ENCODE measurements at regions not wholly inside any gene's neighbourhood (a gene's known extent, or its start where the extent isn't known, plus 50 kb on each side); places are given as distances from the start of the nearest gene placed in this dataset.

GRCh38 chr13:111420113-111420876, 99.9 kb downstream of the TEX29 start:
- no peaks in the 10 kb centered on the region for H3K36me3 ChIP-seq
- H3K4me1 ChIP-seq: no peaks in the 10 kb centered on the region
- WGBS, 5 donors: 82 to 90% (median 87%) methylated on average over 19 to 20 of the region's 20 CpGs
- no peak overlapping the region for H3K27ac ChIP-seq
- DNase-seq: no peak
- no peak overlapping the region for H3K4me3 ChIP-seq
- intact Hi-C loops (cut with DNase I; ENCODE audit: low total_unique reads): no loop called here
- peaks cover 0 to 13% (median 0%) of the 10 kb centered on the region in 7 donors for H3K27me3 ChIP-seq (replicated peaks in 1 of 7)
- H3K9me3 ChIP-seq: no peaks in the 10 kb centered on the region
- no peak for TF ChIP-seq POLR2A (IDR thresholded peaks at IDR 0.05)
- TF ChIP-seq CTCF (IDR thresholded peaks at IDR 0.05 in 8 of 11, conservative IDR thresholded peaks at IDR 0.05 in 3 of 11): no peak
- TF ChIP-seq POLR2AphosphoS5 (IDR thresholded peaks at IDR 0.05): no peak

GRCh38 chr13:111421216-111421615, 100.8 kb downstream of the TEX29 start:
- H3K27me3 ChIP-seq (replicated peaks in 1 of 7): peaks cover 0 to 22% (median 0%) of the 10 kb centered on the region in 7 donors
- DNase-seq: no peak
- no peaks in the 10 kb centered on the region for H3K9me3 ChIP-seq
- intact Hi-C loops (cut with DNase I; ENCODE audit: low total_unique reads): no loop called here
- TF ChIP-seq POLR2AphosphoS5 (IDR thresholded peaks at IDR 0.05): no peak
- TF ChIP-seq POLR2A (IDR thresholded peaks at IDR 0.05): no peak
- TF ChIP-seq CTCF (IDR thresholded peaks at IDR 0.05 in 8 of 11, conservative IDR thresholded peaks at IDR 0.05 in 3 of 11): no peak
- H3K27ac ChIP-seq: no peak overlapping the region
- H3K4me1 ChIP-seq: no peaks in the 10 kb centered on the region
- WGBS, 5 donors: 73 to 85% (median 78%) methylated on average over 11 of the region's 11 CpGs
- no peaks in the 10 kb centered on the region for H3K36me3 ChIP-seq
- no peak overlapping the region for H3K4me3 ChIP-seq

GRCh38 chr13:111422348-111422747, 101.9 kb downstream of the TEX29 start:
- H3K27me3 ChIP-seq (replicated peaks in 1 of 7): peaks cover 0 to 32% (median 0%) of the 10 kb centered on the region in 7 donors
- H3K9me3 ChIP-seq: no peaks in the 10 kb centered on the region
- no peaks in the 10 kb centered on the region for H3K36me3 ChIP-seq
- WGBS, 5 donors: 69 to 84% (median 75%) methylated on average over 13 of the region's 13 CpGs
- TF ChIP-seq CTCF (IDR thresholded peaks at IDR 0.05 in 8 of 11, conservative IDR thresholded peaks at IDR 0.05 in 3 of 11): no peak
- no peak for DNase-seq
- intact Hi-C loops (cut with DNase I; ENCODE audit: low total_unique reads): no loop called here
- H3K4me3 ChIP-seq: no peak overlapping the region
- no peak overlapping the region for H3K27ac ChIP-seq
- no peaks in the 10 kb centered on the region for H3K4me1 ChIP-seq

GRCh38 chr13:111423168-111423785, 102.8 kb downstream of the TEX29 start:
- H3K9me3 ChIP-seq: no peaks in the 10 kb centered on the region
- no peaks in the 10 kb centered on the region for H3K36me3 ChIP-seq
- TF ChIP-seq POLR2A (IDR thresholded peaks at IDR 0.05): no peak
- intact Hi-C loops (cut with DNase I; ENCODE audit: low total_unique reads): no loop called here
- no peak for DNase-seq
- H3K4me3 ChIP-seq: no peak overlapping the region
- H3K4me1 ChIP-seq: no peaks in the 10 kb centered on the region
- H3K27me3 ChIP-seq (replicated peaks in 1 of 7): peaks cover 0 to 28% (median 0%) of the 10 kb centered on the region in 7 donors
- 71 to 79% (median 73%) methylated on average over 16 of the region's 16 CpGs for WGBS, 5 donors
- no peak overlapping the region for H3K27ac ChIP-seq

Measured in spleen (tissue), 11 donors.